GM18519 (cell line): ENCODE measurements at regions not wholly inside any gene's neighbourhood (a gene's known extent, or its start where the extent isn't known, plus 50 kb on each side); places are given as distances from the start of the nearest gene placed in this dataset.

Experiments
- ATAC-seq: cut with Tn5 transposase; IDR thresholded peaks from one replicate; pipeline ENCODE4 v1.9.1; 2021; ENCODE audit warnings: mild to moderate bottlenecking, moderate library complexity; ENCODE audit not compliant: unreplicated experiment, low FRiP score

- ATAC-seq = no peak
Measured at GRCh38 chr5:50963971-50964745, 297.7 kb downstream of the PARP8 start.

- ATAC-seq = no peak
Measured at GRCh38 chr5:50964746-50965653, 298.6 kb downstream of the PARP8 start.

GRCh38 chr5:50965654-50966375 is 299.4 kb downstream of the PARP8 start:
- ATAC-seq = no peak

- ATAC-seq = no peak
Measured at GRCh38 chr5:50967009-50967562, 300.6 kb downstream of the PARP8 start.

- ATAC-seq = no peak
Measured at GRCh38 chr5:50967563-50968355, 301.3 kb downstream of the PARP8 start.

- no peak for ATAC-seq
Measured at GRCh38 chr5:50968356-50969149, 302.1 kb downstream of the PARP8 start.

- no peak for ATAC-seq
Measured at GRCh38 chr5:50969151-50970031, 303.0 kb downstream of the PARP8 start.

GRCh38 chr5:50975840-50976239 is 309.4 kb downstream of the PARP8 start:
- no peak for ATAC-seq

GRCh38 chr5:50978924-50979323 is 312.5 kb downstream of the PARP8 start:
- ATAC-seq = no peak

- ATAC-seq = no peak
Measured at GRCh38 chr5:50984640-50985039, 318.2 kb downstream of the PARP8 start.

GRCh38 chr5:50990296-50990924 is 324.0 kb downstream of the PARP8 start:
- ATAC-seq = no peak

- no peak for ATAC-seq
Measured at GRCh38 chr5:50995285-50995942, 329.0 kb downstream of the PARP8 start.

- ATAC-seq = no peak
Measured at GRCh38 chr5:51001227-51001923, 334.9 kb downstream of the PARP8 start.

- no peak for ATAC-seq
Measured at GRCh38 chr5:51002368-51002767, 335.9 kb downstream of the PARP8 start.

GRCh38 chr5:51013036-51013435 is 346.6 kb downstream of the PARP8 start:
- ATAC-seq = no peak

GRCh38 chr5:51018423-51018822 is 352.0 kb downstream of the PARP8 start:
- ATAC-seq = no peak

- no peak for ATAC-seq
Measured at GRCh38 chr5:51024263-51024662, 357.8 kb downstream of the PARP8 start.
